VCaP (cell line): ENCODE measurements at regions not wholly inside any gene's neighbourhood (a gene's known extent, or its start where the extent isn't known, plus 50 kb on each side); places are given as distances from the start of the nearest gene placed in this dataset.
"Not testable (repeated sequence)": the region's sequence is repeated elsewhere in the genome, so short reads cannot be mapped to it uniquely, and the experiment has no call there.

Experiments
- H3K27ac ChIP-seq: fragments of 450-650 bp; 2 replicates; pipeline ENCODE4 v1.5.1; 2017
- TF ChIP-seq, protein P1 (sequence below): fragments of 450-650 bp; conservative IDR thresholded peaks from 2 replicates; pipeline ENCODE4 v1.5.1; 2017; ENCODE audit warnings: mild to moderate bottlenecking, moderate library complexity

- no peak overlapping the region for H3K27ac ChIP-seq
Observed at GRCh38 chr15:94864600-94864999, 633.2 kb downstream of the MCTP2 start.

DNA sequence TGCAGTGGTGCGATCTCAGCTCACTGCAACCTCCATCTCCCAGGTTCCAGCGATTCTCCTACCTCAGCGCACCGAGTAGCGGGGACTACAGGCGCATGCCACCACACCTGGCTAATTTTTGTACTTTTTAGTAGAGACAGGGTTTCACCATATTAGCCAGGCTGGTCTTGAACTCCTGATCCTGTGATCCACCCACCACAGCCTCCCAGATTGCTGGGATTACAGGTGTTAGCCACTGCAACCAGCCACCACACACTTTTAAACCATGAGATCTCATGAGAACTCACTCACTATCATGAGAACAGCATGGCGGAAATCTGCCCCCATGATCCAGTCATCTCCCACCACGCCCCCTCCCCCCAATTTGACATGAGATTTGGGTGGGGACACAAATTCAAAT, 636.9 kb downstream of the MCTP2 start:
- H3K27ac ChIP-seq = not testable (repeated sequence)

More at GRCh38 chr15:94864600-94864999, 633.2 kb downstream of the MCTP2 start:
- TF ChIP-seq, protein P1, sequence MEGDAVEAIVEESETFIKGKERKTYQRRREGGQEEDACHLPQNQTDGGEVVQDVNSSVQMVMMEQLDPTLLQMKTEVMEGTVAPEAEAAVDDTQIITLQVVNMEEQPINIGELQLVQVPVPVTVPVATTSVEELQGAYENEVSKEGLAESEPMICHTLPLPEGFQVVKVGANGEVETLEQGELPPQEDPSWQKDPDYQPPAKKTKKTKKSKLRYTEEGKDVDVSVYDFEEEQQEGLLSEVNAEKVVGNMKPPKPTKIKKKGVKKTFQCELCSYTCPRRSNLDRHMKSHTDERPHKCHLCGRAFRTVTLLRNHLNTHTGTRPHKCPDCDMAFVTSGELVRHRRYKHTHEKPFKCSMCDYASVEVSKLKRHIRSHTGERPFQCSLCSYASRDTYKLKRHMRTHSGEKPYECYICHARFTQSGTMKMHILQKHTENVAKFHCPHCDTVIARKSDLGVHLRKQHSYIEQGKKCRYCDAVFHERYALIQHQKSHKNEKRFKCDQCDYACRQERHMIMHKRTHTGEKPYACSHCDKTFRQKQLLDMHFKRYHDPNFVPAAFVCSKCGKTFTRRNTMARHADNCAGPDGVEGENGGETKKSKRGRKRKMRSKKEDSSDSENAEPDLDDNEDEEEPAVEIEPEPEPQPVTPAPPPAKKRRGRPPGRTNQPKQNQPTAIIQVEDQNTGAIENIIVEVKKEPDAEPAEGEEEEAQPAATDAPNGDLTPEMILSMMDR = no peak

DNA sequence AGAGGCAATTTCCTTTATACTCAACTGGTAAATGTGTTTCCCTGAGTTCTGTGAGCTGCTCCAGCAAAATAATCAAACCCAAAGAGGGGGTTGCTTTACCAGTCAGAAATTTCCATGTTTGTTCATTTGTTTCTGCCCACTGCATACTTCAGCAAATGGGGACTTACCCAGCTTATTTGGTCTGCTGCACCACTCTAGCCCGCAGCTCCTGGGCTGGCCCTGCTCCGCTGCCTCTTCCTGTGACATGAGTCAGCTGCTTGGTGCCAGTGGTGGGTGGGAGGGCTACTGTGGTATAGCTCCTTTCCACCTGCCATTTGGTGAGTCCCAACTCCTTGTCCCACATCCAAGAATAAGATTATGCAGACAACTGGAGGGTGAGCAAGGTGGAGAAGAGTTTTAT, 644.2 kb downstream of the MCTP2 start:
- TF ChIP-seq, protein P1 = no peak
- no peak overlapping the region for H3K27ac ChIP-seq

- TF ChIP-seq, protein P1 = no peak
- H3K27ac ChIP-seq = no peak overlapping the region
Observed at GRCh38 chr15:94877833-94878232, 646.5 kb downstream of the MCTP2 start.

GRCh38 chr15:94882071-94882712, 650.8 kb downstream of the MCTP2 start:
- no peak overlapping the region for H3K27ac ChIP-seq
- TF ChIP-seq, protein P1 = no peak

GRCh38 chr15:94887391-94887790, 656.0 kb downstream of the MCTP2 start:
- no peak overlapping the region for H3K27ac ChIP-seq
- TF ChIP-seq, protein P1 = no peak

DNA sequence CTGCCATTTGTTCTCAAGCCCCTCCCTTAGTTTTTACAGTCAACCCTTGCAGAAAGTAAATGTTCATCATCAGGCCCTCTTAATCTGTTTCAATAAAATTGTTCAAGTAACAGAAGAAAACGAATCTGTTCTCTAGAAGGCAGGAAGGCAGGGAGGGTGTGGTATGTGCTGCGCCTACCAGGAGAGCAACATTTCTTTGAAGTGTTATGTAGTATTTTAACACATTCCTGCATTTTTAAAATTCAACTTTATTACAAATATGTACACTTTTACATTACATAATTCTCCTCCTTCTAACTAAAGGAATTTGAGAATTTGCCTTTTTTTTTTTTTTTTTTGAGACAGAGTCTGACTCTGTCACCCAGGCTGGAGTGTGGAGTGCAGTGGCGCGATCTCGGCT, 657.8 kb downstream of the MCTP2 start:
- H3K27ac ChIP-seq = no peak overlapping the region
- TF ChIP-seq, protein P1 = no peak

DNA sequence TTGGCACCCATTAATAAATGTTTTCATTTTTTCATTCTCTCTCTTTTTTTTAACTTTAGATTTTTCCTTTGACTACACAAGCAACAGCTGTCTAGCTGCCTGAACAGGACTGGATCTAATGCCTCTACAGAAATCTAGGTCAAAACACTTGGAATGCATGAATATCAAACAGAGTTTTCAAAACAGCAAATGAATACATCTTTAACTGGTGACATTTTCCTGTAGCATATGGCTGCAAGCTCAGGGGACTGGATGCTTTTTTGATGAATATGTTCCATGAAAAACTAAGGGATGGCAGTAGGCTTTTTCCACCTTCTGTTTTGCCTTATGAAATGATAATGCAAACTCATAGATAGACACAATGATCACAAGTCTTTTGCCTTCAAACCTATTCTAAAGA, 661.7 kb downstream of the MCTP2 start:
- no peak overlapping the region for H3K27ac ChIP-seq
- TF ChIP-seq, protein P1 = no peak
